AG08395 (cell line): ENCODE measurements at regions not wholly inside any gene's neighbourhood (a gene's known extent, or its start where the extent isn't known, plus 50 kb on each side); places are given as distances from the start of the nearest gene placed in this dataset.
"Not testable (repeated sequence)": the region's sequence is repeated elsewhere in the genome, so short reads cannot be mapped to it uniquely, and the experiment has no call there.

Experiments used
- DNase-seq: peaks from one replicate; pipeline ENCODE4 v3.0.0; 2012; ENCODE audit warnings: mixed read lengths, low spot score

- DNase-seq, result no peak
Observed at GRCh38 chr2:39929531-39929930, 150.5 kb upstream of the THUMPD2 start.

GRCh38 chr2:39925312-39925711 is 146.3 kb upstream of the THUMPD2 start:
- no peak for DNase-seq

- DNase-seq, result no peak
Observed at GRCh38 chr2:39923455-39923854, 144.4 kb upstream of the THUMPD2 start.

- no peak for DNase-seq
Observed at GRCh38 chr2:39922679-39923405, 143.8 kb upstream of the THUMPD2 start.

GRCh38 chr2:39920307-39920801 is 141.3 kb upstream of the THUMPD2 start:
- no peak for DNase-seq

- no peak for DNase-seq
Observed at GRCh38 chr2:39919511-39920306, 140.7 kb upstream of the THUMPD2 start.

GRCh38 chr2:39918886-39919285 is 139.8 kb upstream of the THUMPD2 start:
- no peak for DNase-seq

GRCh38 chr2:39917371-39917770 is 138.3 kb upstream of the THUMPD2 start:
- not testable (repeated sequence) for DNase-seq

GRCh38 chr2:39914949-39915348 is 135.9 kb upstream of the THUMPD2 start:
- DNase-seq, result no peak

- DNase-seq, result peak; percentile 75
Observed at GRCh38 chr2:39913648-39914461, 134.8 kb upstream of the THUMPD2 start.

- peak; percentile 63 for DNase-seq
Observed at GRCh38 chr2:39902103-39902502, 123.0 kb upstream of the THUMPD2 start.

GRCh38 chr2:39898934-39899333 is 119.9 kb upstream of the THUMPD2 start:
- DNase-seq, result no peak

GRCh38 chr2:39897273-39897672 is 118.2 kb upstream of the THUMPD2 start:
- DNase-seq, result no peak

- DNase-seq, result no peak
Observed at GRCh38 chr2:39894082-39894481, 115.0 kb upstream of the THUMPD2 start.

- no peak for DNase-seq
Observed at GRCh38 chr2:39893616-39894015, 114.6 kb upstream of the THUMPD2 start.

- DNase-seq, result no peak
Observed at GRCh38 chr2:39881948-39882347, 102.9 kb upstream of the THUMPD2 start.

GRCh38 chr2:39881494-39881893 is 102.4 kb upstream of the THUMPD2 start:
- DNase-seq, result no peak

GRCh38 chr2:39879001-39879400 is 99.9 kb upstream of the THUMPD2 start:
- DNase-seq, result not testable (repeated sequence)

- no peak for DNase-seq
Observed at GRCh38 chr2:39875914-39876267, 96.8 kb upstream of the THUMPD2 start.

GRCh38 chr2:39875182-39875913 is 96.3 kb upstream of the THUMPD2 start:
- DNase-seq, result peak; percentile 75

GRCh38 chr2:39874236-39874635 is 95.2 kb upstream of the THUMPD2 start:
- no peak for DNase-seq

GRCh38 chr2:39873586-39873985 is 94.5 kb upstream of the THUMPD2 start:
- no peak for DNase-seq
